ELF-1 (cell line): ENCODE measurements at regions not wholly inside any gene's neighbourhood (a gene's known extent, or its start where the extent isn't known, plus 50 kb on each side); places are given as distances from the start of the nearest gene placed in this dataset.
A peak's percentile ranks its signal among the peaks of the same experiment; 100 is the strongest.

Source experiments
- DNase-seq: peaks from one replicate; pipeline ENCODE4 v3.0.0-alpha.2; 2016; ENCODE audit warnings: low read depth, low spot score

DNA sequence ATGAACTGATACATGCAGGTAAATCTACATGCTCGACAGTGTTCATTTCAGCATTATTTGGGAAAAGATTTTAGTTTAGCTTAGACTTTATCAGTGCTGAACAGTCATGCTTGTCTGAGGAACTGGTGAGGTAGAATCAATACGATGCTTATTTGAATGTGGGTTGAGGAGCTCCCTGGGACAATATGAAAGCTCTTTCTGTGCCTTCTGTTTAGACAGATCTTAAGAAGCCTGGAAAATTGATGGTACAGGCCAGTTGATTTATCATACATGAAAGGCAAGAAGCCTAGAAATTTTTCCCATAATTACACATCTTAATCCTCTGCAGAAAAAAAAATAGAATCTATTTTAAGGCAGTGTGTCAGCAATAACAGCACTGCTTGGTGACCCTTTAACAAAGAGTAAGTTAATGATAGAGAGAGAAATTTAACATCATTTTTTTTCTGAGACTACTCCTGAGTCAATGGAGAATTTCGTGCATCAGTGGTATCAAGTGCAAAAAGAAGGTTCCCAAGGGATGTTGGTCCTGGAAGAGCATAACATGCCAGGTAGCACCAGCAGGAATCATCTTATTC, 252.2 kb upstream of the CDH20 start:
- no peak for DNase-seq

DNA sequence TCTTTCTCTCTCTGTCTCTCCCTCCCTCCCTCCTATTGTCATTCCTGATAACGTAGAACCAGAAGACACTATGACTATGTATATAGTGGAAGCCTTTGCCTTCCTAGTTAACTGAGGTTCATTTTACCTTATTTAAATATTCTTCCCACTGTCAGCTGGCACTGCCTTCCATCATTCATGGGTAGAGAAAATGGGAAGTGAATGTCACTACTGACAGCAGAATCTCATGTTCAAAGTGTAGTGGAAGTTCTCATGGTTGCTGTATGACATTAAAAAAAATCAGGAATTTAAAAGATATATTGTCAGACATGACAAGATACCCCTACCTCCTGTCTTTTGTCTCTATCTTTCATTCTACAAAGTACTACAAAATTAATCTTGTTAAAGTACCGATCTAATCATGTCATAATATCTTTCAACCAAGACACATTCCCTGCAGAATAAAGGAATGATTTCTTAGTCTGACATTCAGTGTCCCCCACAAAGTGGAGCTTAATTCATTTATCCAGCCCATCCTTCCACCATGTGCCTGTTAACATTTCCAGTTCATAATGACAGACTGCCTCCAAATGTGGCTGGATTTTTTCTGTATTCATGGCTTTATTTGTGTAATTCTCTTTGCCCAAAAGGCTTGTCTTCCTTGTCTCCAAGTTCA, 250.1 kb upstream of the CDH20 start:
- DNase-seq = no peak

DNA sequence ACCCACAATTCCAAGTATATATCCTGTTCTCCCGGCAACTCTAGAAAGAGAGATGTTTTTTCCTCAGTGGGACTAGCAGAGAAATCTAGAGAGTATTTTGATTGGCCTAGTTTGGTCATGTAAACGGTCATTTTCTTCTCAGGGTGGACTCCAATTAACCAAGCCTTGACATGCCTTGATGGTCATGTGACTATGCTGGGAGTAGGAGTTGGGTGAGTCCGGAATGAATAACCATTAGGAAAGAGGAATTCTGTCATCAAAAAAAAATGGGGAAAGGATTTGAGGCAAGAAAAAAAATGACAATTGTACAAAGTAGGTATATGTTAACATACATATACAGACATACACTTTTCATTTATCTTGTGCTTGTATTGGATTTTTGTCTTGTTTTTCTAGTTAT, 248.2 kb upstream of the CDH20 start:
- no peak for DNase-seq

DNA sequence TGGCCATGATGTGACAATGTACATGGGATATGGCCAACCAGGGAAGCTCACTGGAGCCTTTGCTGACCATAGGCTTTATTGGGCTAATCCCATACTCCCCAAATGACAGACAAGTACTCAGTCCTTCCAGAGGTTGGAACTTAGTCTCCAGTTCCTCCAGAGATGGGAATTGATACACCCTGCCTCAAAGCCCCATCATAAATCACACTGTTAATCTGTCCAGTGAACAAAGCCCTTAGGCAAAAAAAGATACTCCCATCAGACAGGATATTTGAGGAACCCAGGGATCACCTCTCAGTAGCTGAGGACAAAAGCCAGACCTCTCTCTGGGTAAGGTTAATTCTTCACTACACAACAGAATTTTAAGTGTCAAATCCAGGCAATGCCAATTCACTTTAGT, 247.5 kb upstream of the CDH20 start:
- peak; percentile 21 for DNase-seq

DNA sequence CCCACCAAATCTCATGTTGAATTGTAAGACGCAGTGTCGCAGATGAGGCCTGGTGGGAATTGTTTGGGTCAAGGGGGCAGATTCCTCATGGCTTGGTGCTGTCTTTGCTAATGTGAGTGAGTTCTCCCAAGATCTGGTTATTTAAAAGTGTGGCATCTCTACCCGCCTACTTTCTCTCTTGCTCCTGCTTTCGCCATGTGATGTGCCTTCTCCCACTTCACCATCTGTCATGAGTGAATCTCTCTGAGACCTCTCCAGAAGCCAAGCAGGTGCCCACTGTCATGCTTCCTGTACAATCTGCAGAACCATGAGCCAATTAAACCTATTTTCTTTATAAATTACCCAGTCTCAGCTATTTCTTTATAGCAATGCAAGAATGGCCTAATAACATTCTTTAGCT, 246.6 kb upstream of the CDH20 start:
- no peak for DNase-seq

DNA sequence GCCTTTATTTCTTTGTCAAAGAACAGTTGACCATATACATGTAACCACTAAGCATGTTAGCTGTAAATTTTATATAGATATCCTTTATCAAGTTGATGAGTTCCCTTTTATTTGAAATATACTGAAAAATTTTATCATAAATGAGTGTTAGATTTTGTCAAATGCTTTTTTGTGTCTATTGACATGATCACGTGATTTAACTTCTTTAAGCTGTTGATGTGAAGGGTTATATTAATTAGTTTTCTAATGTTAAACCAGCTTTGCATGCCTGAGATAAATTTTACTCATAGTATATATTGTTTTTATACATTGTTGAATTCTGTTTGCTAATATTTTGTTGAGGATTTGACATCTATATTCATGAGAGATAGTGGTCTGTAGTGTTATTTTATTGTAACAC, 241.9 kb upstream of the CDH20 start:
- no peak for DNase-seq

DNA sequence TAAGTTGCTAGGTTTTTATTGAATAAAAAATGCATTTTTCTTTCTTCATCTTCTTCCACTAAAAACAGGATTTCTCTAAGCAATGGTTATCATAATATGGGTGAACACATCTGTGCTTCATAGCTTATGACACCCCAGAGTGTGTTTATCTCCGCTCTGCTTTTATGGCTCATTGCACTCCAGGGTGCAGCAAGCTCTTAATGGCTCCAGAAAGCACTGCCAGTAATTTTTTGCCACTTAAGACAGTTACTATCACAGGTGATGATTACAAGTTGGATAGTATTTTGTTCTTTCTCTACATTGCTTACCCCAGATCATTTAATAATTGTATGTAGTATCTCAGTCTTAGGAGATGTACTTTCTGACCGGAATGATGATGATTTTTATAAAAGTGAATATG, 239.3 kb upstream of the CDH20 start:
- DNase-seq = no peak

DNA sequence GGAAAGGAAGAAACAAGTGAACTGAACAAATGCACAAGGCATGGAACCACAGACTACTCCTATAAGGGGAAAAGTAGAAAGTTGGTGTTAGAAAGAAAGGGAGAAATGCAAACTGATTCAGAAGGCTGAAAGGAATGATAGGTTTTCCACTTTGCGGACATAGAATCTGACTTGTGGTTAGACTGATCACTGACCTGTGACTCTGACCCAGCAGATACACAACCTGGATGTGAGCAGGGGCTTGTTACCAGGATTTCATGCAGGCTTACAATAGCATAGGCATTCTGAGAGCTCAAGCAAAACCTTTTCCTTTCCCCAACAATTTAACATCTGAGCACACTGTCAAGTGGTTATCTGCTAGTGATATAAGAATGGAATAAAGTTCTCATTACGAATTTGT, 237.0 kb upstream of the CDH20 start:
- no peak for DNase-seq

DNA sequence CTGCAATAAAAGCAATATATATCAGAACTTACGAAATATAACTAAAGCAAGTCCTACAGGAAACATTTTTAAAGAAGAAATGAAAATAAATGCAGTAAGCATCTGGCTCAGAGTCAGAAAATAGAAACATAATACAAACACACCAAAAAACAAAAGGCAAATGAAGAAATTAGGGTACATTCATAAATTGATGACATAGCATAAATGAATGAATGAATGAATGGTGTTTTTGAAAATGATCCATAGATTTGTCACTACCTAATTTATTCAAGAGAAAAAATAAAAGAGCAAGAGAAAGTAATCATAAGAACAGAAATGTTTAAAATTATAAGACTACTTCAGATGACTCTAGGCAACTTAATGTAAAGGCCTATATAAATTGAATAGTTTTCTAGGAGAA, 226.1 kb upstream of the CDH20 start:
- no peak for DNase-seq

DNA sequence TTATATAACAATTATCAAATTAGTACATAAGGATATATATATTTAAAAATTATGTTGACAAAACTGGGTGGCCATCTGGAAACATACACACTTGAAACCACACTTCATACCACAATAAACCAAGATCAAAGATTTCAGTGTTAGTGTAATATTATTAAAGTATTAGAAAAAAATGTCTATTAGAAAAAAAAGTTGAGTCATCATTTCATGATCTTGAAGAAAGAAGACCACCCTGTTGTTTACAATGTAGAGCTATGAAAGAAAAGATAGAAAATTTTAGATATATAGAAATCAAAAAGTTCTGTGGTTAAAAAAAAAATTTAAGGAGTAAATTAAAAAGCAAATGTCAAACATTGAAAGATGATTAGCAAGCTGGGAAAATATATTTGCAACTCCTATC, 224.5 kb upstream of the CDH20 start:
- DNase-seq = no peak

DNA sequence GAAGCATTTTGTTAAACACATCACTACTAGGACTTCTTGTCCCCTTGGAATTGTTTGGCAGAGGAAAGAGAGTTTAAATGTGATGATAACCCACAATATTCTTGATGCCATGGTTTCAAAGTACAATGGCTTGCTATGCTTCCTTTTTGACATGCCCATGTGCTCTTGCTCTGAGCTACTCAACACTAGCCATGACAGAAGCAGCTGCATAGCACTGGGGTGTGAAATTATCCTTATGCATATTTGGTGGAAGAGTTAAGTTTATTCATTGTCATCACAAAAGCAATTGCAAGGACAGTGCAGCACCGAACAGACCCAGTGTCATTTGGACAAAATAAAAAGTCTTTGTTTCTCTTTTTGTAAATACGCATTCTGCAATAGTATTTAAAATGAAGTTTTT, 209.9 kb upstream of the CDH20 start:
- no peak for DNase-seq

DNA sequence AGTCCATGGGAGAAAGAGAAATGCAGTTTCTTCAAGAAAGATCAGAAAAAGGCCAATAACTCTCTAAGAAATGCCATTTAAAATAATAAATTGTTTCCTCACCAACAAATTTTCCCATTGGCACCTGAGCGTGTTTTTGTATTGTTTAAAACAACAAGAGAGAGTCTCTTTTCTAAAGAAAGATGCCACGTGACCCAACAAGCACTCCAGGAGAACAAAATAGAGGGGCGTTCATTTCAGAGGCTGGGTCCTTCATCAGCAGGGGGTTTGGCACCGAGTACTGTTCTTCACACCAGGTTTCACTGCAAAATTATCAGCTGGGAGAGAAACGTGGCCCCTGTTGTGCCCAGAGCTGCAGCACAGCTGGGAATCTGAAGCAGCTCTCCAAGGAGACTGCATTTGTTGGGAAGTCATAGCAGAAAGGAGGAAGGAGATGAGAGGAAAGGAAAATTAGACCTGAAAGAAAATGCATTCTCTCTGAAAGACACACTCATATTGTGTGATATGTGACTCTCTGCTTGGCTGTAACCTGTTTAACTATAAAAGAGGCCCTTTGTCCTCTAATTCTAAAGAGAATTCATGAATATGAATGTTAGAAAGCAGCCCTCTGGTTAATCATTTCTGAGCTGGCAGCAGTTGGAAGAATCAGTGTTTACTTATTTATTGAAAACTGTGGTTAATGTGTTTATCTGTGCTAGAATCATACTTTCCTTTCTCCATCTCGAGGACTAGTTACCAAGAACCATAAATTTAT, 205.3 kb upstream of the CDH20 start:
- DNase-seq = peak; percentile 7

DNA sequence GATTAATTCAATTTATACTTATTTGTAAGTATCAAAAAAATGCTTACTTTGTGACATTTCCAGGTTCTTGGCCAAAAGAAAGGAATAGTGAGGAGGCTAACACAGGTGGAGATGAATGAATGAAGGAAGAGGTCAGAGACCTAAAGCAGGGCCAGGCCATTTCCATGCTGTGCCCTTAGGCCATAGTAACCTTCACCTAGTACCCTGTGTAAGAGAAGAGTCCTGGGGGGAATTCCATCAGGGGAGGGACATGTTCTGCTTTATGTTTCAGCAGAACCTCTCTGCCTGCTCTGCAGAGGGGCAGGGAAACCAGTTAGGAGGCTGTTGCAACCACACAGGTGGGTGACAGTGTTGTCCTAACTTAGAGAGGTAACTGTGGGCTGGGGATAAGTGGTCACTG, 204.2 kb upstream of the CDH20 start:
- DNase-seq = peak; percentile 81

DNA sequence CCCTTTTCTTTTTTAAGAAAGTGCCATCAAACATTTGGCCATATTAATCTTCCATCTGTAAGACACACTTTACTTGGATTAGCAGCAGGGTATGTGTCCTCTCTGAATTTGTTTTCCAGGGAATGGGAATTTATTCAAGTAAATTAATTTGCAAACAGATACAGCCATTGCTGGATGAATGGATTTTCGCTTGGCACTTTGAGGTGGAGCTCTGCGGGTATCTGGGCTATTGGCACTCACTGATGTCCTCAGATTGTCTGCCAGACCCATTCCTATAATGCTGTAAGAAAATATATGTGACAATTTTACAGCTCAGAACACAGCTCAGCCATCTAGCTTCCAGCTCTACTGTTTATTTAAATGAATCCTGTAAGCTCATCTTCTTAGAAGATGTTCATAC, 201.2 kb upstream of the CDH20 start:
- DNase-seq = no peak

DNA sequence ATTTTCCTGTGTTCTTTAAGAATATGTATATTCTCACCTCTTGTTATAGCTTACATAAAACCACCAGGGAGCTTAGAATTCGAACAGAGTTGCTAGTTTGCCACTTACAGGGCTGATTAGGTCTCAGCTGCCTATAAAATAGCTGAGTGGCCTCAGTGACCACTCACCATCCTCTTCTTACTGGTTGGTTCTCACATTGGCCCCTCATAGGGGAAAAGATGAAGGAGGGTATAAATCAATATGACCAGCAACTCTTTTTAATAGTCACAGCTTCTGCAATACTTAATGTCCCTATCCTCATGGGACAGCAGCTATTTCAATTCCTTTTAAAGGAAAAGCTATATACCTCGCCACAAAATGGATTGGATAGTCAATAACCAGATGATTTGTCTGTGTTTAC, 199.4 kb upstream of the CDH20 start:
- DNase-seq = no peak

DNA sequence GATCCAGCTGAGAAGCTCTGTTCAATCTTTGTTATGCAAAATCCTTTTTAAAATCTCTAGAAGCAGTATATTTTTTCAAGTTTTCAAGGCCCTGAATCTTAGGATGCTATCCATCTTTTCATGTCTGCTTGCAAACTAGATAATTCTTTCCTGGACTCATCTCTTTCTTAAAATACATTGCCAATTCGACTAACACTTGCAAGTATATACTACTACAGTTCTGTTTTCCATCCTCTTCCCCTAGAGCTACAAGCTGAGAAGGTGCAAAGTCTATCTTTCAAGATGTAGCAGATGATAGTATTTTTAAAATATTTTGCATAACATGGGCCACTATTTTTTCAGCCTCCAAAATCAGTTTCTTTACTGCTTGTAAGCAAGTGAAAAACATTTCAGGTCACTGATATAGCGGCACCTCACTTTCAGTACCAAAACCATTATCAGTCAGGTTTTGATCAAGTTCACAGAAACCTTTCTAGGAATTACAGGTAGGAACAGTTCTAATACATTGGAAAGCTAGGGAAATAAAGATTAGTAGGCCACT, 196.4 kb upstream of the CDH20 start:
- DNase-seq = no peak

DNA sequence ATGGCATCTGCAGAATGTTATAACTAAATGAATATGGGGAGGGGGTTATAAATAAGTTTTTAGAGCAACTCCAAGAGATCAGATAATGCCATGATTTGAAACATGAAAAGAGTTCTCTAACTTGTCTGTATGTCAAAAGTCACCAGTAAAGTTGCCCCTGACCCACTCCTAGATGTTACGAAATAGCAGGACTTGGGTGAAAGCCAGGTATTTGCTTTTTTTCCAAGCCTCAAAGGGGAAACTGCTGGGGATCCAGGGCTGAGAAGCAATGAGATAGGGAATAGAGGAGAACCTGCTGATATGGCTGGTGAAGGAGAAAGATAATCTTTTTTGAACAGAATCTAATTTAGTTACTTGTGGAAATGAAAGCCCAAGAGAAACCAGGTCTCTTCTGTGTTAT, 191.5 kb upstream of the CDH20 start:
- DNase-seq = no peak

DNA sequence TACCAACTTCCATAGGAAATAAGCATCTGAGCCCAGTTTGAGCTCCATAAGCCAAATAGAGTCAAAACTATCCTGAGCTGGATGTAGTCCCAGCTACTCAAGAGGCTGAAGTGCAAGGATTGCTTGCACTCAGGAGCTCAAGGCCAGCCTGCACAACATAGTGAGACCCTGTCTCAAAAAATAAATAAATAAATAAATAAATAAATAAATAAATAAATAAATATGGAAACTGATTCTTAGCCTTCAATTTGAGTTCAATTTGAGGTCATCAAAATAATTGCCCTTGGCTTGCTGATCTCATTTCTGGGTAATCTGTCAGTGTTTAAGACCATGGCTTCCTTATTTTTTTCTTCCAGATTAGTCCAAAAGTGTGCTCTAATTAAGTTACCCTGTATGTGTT, 184.9 kb upstream of the CDH20 start:
- no peak for DNase-seq

DNA sequence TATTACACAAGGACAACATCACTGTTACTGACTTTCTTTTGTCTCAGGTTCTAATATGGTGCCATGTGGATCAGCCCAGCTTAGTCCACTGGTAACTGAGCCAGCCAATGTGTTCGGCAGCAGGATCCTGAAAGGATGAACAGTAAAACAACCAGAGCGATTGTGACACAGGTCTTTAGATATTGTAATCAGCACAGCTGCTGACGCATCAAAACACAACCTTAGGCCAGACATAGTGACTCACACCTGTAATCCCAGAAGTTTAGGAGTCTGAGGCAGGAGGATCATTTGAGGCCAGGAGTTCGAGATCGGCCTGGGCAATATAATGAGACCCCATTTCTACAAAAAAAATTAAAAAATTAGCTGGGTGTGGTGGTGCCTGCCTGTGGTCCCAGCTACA, 183.4 kb upstream of the CDH20 start:
- no peak for DNase-seq

DNA sequence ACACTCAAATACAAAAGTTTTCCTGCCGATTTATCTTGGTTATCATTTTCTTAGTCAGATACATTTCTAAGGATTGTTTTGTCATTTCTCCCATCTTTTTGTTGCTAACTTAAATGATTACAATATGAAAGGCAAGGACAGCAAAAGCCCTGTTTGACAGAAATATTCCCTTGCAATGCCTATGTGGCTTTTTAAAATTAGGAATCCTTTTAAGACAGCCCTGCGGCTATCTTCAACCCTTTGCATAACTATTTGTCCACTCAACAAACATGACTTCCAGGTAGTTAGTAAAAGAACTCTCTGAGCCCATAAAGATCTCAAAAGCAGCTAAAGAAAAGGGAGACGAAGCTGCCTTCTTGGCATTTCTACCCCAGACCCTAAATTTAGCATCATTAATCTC, 179.7 kb upstream of the CDH20 start:
- DNase-seq = no peak

DNA sequence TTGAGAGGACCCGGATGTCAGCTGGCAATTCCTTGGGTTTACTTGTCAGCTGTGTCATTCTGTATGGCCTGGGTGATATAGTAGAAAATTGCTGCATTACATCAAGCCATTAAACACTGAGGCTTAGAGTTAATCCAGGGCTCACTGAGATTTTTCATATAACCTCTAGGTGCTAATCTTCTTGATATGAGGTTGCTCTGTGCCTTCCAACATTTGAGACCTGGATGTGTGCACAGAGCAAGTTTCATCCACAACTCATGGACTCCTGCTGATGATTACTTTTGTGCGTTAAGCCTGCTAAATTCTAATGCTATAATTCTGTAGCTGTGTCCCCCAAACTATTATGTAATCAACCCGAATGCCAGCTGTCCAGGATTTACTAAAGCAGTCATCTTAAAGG, 178.4 kb upstream of the CDH20 start:
- no peak for DNase-seq

DNA sequence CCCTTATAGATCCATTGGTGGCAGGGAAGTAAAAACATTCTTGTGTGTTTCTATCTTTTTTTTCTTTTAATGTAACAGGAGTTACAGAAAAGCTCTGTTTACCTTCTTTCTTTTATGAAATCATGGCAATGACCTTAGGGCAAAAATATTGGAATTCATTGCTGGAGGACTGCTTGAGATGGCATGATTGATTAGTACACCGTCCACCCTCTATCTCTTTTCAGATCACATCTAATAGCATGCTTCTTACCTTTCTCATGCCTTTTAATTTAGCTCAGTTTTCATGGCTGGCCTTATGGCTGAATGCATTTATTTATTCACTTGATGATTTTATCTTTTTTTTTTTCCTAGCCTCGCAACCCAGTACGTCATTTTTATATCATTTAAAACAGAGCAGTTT, 177.6 kb upstream of the CDH20 start:
- no peak for DNase-seq

DNA sequence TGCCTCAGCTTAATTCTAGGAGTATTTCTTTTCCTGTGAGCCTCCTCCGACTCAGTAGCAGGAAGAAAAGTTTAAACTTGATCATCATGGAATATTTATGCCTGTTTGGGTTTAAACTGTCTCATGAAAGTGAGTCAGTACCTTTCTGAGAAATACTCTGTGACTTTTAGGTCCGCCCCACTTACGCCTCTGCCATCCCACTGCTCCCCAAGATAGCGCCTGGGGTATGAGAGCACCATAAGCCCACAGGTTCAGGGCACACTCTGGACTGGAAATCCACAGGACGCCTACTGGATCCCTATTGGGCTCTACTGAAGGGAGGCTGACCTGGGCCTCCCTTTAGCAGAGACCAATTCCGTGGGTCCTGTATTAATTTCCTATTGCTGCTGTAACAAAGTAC, 175.8 kb upstream of the CDH20 start:
- DNase-seq = no peak
